ENCODE measurements at regions not wholly inside any gene's neighbourhood (a gene's known extent, or its start where the extent isn't known, plus 50 kb on each side); places are given as distances from the start of the nearest gene placed in this dataset.

GRCh38 chr10:131567279-131568162 is 256.0 kb upstream of the TCERG1L start:
- no peak for TF ChIP-seq CTCF (IDR thresholded peaks at IDR 0.05; ENCODE audit: poor library complexity)
- TF ChIP-seq EZH2 (IDR thresholded peaks at IDR 0.05; ENCODE audit: borderline replicate concordance): no peak
